ENCODE measurements at regions not wholly inside any gene's neighbourhood (a gene's known extent, or its start where the extent isn't known, plus 50 kb on each side); places are given as distances from the start of the nearest gene placed in this dataset.

- TF ChIP-seq POLR2A (IDR thresholded peaks at IDR 0.05; ENCODE audit: low read depth) (no peak), EP300 (IDR thresholded peaks at IDR 0.05) (no peak), POLR2AphosphoS5 (IDR thresholded peaks at IDR 0.05) (no peak), CTCF (IDR thresholded peaks at IDR 0.05) (no peak)
- no peak overlapping the region for H3K27ac ChIP-seq (replicated peaks in 1 of 4)
- 87% methylated on average over 2 of the region's 2 CpGs for WGBS
- H3K36me3 ChIP-seq = no peaks in the 10 kb centered on the region
- no peaks in the 10 kb centered on the region for H3K27me3 ChIP-seq
- intact Hi-C loops (cut with DNase I) = no loop called here
- no peaks in the 10 kb centered on the region for H3K9me3 ChIP-seq
- no peak for DNase-seq (ENCODE audit: extremely low spot score)
- H3K4me3 ChIP-seq = no peak overlapping the region
- H3K4me1 ChIP-seq = no peaks in the 10 kb centered on the region
Measured at GRCh38 chr13:104140552-104140951, 1074.3 kb upstream of the SLC10A2 start.

GRCh38 chr13:104137416-104137815, 1071.2 kb upstream of the SLC10A2 start:
- no peak for TF ChIP-seq EP300 (IDR thresholded peaks at IDR 0.05)
- no peak for TF ChIP-seq CTCF (IDR thresholded peaks at IDR 0.05)
- TF ChIP-seq POLR2A (IDR thresholded peaks at IDR 0.05; ENCODE audit: low read depth) = no peak
- Histone ChIP-seq H3K9me3 (no peaks in the 10 kb centered on the region), H3K36me3 (no peaks in the 10 kb centered on the region), H3K4me1 (no peaks in the 10 kb centered on the region), H3K27me3 (no peaks in the 10 kb centered on the region), H3K4me3 (no peak overlapping the region), H3K27ac (replicated peaks in 1 of 4) (no peak overlapping the region)
- no peak for DNase-seq (ENCODE audit: extremely low spot score)
- 77% methylated on average over 6 of the region's 6 CpGs for WGBS
- intact Hi-C loops (cut with DNase I) = no loop called here

GRCh38 chr13:104132849-104133248, 1066.6 kb upstream of the SLC10A2 start:
- Histone ChIP-seq H3K9me3 (no peaks in the 10 kb centered on the region), H3K36me3 (no peaks in the 10 kb centered on the region), H3K27me3 (no peaks in the 10 kb centered on the region), H3K27ac (replicated peaks in 1 of 4) (no peak overlapping the region), H3K4me3 (no peak overlapping the region), H3K4me1 (no peaks in the 10 kb centered on the region)
- no peak for DNase-seq (ENCODE audit: extremely low spot score)
- intact Hi-C loops (cut with DNase I) = no loop called here
- TF ChIP-seq EP300 (IDR thresholded peaks at IDR 0.05) (no peak), POLR2AphosphoS5 (IDR thresholded peaks at IDR 0.05) (no peak), CTCF (IDR thresholded peaks at IDR 0.05) (no peak), POLR2A (IDR thresholded peaks at IDR 0.05; ENCODE audit: low read depth) (no peak)
- WGBS = 79% methylated on average over 5 of the region's 5 CpGs

- Histone ChIP-seq H3K27me3 (no peaks in the 10 kb centered on the region), H3K9me3 (no peaks in the 10 kb centered on the region), H3K36me3 (no peaks in the 10 kb centered on the region), H3K4me1 (no peaks in the 10 kb centered on the region), H3K4me3 (no peak overlapping the region), H3K27ac (replicated peaks in 1 of 4) (no peak overlapping the region)
- TF ChIP-seq POLR2AphosphoS5 (IDR thresholded peaks at IDR 0.05) (no peak), EP300 (IDR thresholded peaks at IDR 0.05) (no peak)
- WGBS = 46% methylated on average over 5 of the region's 5 CpGs
- DNase-seq (ENCODE audit: extremely low spot score) = no peak
- intact Hi-C loops (cut with DNase I) = no loop called here
Measured at GRCh38 chr13:104114101-104114500, 1047.9 kb upstream of the SLC10A2 start.

- 62% methylated on average over 1 of the region's 1 CpG for WGBS
- intact Hi-C loops (cut with DNase I) = no loop called here
- Histone ChIP-seq H3K9me3 (no peaks in the 10 kb centered on the region), H3K4me1 (no peaks in the 10 kb centered on the region), H3K4me3 (no peak overlapping the region), H3K27ac (replicated peaks in 1 of 4) (no peak overlapping the region), H3K27me3 (no peaks in the 10 kb centered on the region), H3K36me3 (no peaks in the 10 kb centered on the region)
- TF ChIP-seq POLR2A (IDR thresholded peaks at IDR 0.05; ENCODE audit: low read depth) = no peak
- no peak for TF ChIP-seq CTCF (IDR thresholded peaks at IDR 0.05)
- no peak for TF ChIP-seq POLR2AphosphoS5 (IDR thresholded peaks at IDR 0.05)
- no peak for TF ChIP-seq EP300 (IDR thresholded peaks at IDR 0.05)
- DNase-seq (ENCODE audit: extremely low spot score) = no peak
Measured at GRCh38 chr13:104111031-104111430, 1044.8 kb upstream of the SLC10A2 start.

All from esophagus muscularis mucosa (tissue), 4 donors.